Pancreas (tissue), 10 donors: ENCODE measurements at regions not wholly inside any gene's neighbourhood (a gene's known extent, or its start where the extent isn't known, plus 50 kb on each side); places are given as distances from the start of the nearest gene placed in this dataset.

Experiments used
- ATAC-seq, 4 donors: fragments of 200-7000 bp; cut with Tn5 transposase; one replicate each; pipeline versions ENCODE4 v1.8.0 to v1.9.1; 2020; ENCODE audit warnings: mild to moderate bottlenecking in 4 of 4, moderate library complexity in 4 of 4
- DNase-seq, 6 donors: peaks; one replicate each; pipeline ENCODE4 v3.0.0-alpha.2; 2020
- FAIRE-seq: peaks from 2 replicates; lab custom pipeline; 2012; peaks lifted over from hg19 to GRCh38; lab: Jason Lieb, UNC
- H3K27ac ChIP-seq, 4 donors: fragments of 200-600 bp; sonication (generic); 1 replicate in 3 of 4; 2 replicates in 1 of 4; pipeline versions ENCODE4 v1.5.0 to v1.8.0; 2020
- H3K27me3 ChIP-seq, 4 donors: fragments of 200-600 bp; one replicate each; pipeline ENCODE4 v1.8.0; 2021
- H3K36me3 ChIP-seq, 3 donors: fragments of 200-600 bp; sonication (generic) in 1 of 3; one replicate each; pipeline versions ENCODE4 v1.5.0 to v1.8.0; 2020 to 2021
- H3K4me1 ChIP-seq, 3 donors: fragments of 200-600 bp; one replicate each; pipeline ENCODE4 v1.8.0; 2021
- H3K4me3 ChIP-seq, 4 donors: fragments of 200-600 bp; sonication (generic) in 2 of 4; one replicate each; pipeline versions ENCODE4 v1.5.0 to v1.8.0; 2020 to 2021
- H3K9me3 ChIP-seq, 4 donors: fragments of 200-600 bp; one replicate each; pipeline ENCODE4 v1.8.0; 2021
- WGBS, 2 donors: extraction: QIAGEN DNeasy Blood & Tissue Kit; methylation state at CpG; one replicate each; pipeline ENCODE4 v1.1.7; 2013; 5-methylcytosine and 5-hydroxymethylcytosine counted together
- intact Hi-C, 3 donors: fragments of 100-400 bp; cut with DNase I; formaldehyde crosslinking; loops; one replicate each; pipeline versions ENCODE4 v1.11.1 to v1.14.2; 2022
- TF ChIP-seq, protein P1 (sequence below), 4 donors: fragments of 200-600 bp; sonication (generic) in 3 of 4; IDR thresholded peaks; one replicate each; pipeline versions ENCODE4 v1.5.0 to v1.8.0; 2021; ENCODE audit warnings: antibody characterized with exemption in 4 of 4
- donor health status: healthy with polysubstance abuse.
- donor health status: DM: no; HTN: no; CAD: no; lungs with moderate emphysema.
- donor health status: DM: no; HTN: no; CAD: no.
- donor health status: control.
- donor health status: control.
- donor health status: Bipolar disorder and iron deficiency.
- donor health status: DM: yes; HTN: yes; CAD: no.
- donor health status: DM: no; HTN: no; CAD: no.
- donor health status: DM: no; HTN: no; CAD: no.
- donor health status: DM: yes; HTN: yes; CAD: no.

GRCh38 chr6:106874481-106874880 lies 100.0 kb downstream of the CD24 start:
- intact Hi-C loops: no loop called here
- no peaks in the 10 kb centered on the region for H3K27me3 ChIP-seq
- H3K4me1 ChIP-seq: peaks cover 0 to 16% (median 5%) of the 10 kb centered on the region in 3 donors
- TF ChIP-seq, protein P1, sequence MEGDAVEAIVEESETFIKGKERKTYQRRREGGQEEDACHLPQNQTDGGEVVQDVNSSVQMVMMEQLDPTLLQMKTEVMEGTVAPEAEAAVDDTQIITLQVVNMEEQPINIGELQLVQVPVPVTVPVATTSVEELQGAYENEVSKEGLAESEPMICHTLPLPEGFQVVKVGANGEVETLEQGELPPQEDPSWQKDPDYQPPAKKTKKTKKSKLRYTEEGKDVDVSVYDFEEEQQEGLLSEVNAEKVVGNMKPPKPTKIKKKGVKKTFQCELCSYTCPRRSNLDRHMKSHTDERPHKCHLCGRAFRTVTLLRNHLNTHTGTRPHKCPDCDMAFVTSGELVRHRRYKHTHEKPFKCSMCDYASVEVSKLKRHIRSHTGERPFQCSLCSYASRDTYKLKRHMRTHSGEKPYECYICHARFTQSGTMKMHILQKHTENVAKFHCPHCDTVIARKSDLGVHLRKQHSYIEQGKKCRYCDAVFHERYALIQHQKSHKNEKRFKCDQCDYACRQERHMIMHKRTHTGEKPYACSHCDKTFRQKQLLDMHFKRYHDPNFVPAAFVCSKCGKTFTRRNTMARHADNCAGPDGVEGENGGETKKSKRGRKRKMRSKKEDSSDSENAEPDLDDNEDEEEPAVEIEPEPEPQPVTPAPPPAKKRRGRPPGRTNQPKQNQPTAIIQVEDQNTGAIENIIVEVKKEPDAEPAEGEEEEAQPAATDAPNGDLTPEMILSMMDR (IDR thresholded peaks at IDR 0.05): no peak
- H3K27ac ChIP-seq: no peak overlapping the region
- no peaks in the 10 kb centered on the region for H3K9me3 ChIP-seq
- DNase-seq (no peak), ATAC-seq (no peak), FAIRE-seq (no peak)
- no peaks in the 10 kb centered on the region for H3K36me3 ChIP-seq
- no peak overlapping the region for H3K4me3 ChIP-seq

DNA sequence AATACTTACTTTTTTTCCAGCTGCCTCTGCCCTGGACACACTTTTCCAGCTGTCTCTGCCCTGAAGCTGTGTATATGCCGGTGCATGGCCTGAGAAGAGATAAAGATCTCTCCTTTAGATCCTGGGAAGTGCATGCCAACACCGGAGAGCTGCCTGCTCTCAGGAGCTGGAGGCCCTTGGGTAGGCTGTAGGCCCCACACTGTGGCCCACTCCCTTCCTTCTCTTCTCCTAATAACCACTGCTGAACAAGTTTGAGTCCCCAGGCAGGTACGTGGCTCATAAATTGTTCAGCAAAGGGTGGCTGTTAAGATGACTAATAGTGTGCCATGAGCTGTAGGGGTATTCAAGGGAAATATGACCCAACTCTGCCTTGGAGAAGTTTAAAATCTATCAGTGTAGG lies 102.5 kb downstream of the CD24 start:
- DNase-seq (no peak), ATAC-seq (peak in 1 of 4 donors; percentile 16), FAIRE-seq (no peak)
- intact Hi-C loops: no loop called here
- Histone ChIP-seq H3K9me3 (no peaks in the 10 kb centered on the region), H3K4me3 (no peak overlapping the region), H3K27me3 (no peaks in the 10 kb centered on the region), H3K27ac (peak overlapping the region in 1 of 4 donors; percentile 51), H3K4me1 (peaks cover 0 to 16% (median 5%) of the 10 kb centered on the region in 3 donors), H3K36me3 (no peaks in the 10 kb centered on the region)
- 85 to 86% methylated on average over 3 of the region's 3 CpGs for WGBS, 2 donors
- TF ChIP-seq, protein P1 (IDR thresholded peaks at IDR 0.05): no peak

- DNase-seq: no peak
- Histone ChIP-seq H3K36me3 (no peaks in the 10 kb centered on the region), H3K27ac (peak overlapping the region in 2 of 4 donors; percentile 37 to 51), H3K27me3 (no peaks in the 10 kb centered on the region), H3K4me1 (peaks cover 0 to 16% (median 5%) of the 10 kb centered on the region in 3 donors), H3K4me3 (no peak overlapping the region), H3K9me3 (no peaks in the 10 kb centered on the region)
- TF ChIP-seq, protein P1 (IDR thresholded peaks at IDR 0.05): no peak
- intact Hi-C loops: no loop called here
- peak; percentile 62 to 78 (median 76) for ATAC-seq
- no peak for FAIRE-seq
- 12 to 23% methylated on average over 3 of the region's 3 CpGs for WGBS, 2 donors
These were observed 103.5 kb downstream of the CD24 start for GRCh38 chr6:106870824-106871717.

GRCh38 chr6:106870069-106870468 lies 104.5 kb downstream of the CD24 start:
- Histone ChIP-seq H3K27me3 (no peaks in the 10 kb centered on the region), H3K4me1 (peaks cover 0 to 16% (median 5%) of the 10 kb centered on the region in 3 donors), H3K9me3 (no peaks in the 10 kb centered on the region), H3K36me3 (no peaks in the 10 kb centered on the region), H3K27ac (peak overlapping the region in 1 of 4 donors; percentile 1), H3K4me3 (no peak overlapping the region)
- intact Hi-C loops: no loop called here
- peak in 3 of 4 donors; percentile 9 to 46 (median 33) for ATAC-seq
- no peak for DNase-seq
- 79 to 89% methylated on average over 1 of the region's 1 CpG for WGBS, 2 donors
- FAIRE-seq: no peak
- TF ChIP-seq, protein P1 (IDR thresholded peaks at IDR 0.05): no peak

DNA sequence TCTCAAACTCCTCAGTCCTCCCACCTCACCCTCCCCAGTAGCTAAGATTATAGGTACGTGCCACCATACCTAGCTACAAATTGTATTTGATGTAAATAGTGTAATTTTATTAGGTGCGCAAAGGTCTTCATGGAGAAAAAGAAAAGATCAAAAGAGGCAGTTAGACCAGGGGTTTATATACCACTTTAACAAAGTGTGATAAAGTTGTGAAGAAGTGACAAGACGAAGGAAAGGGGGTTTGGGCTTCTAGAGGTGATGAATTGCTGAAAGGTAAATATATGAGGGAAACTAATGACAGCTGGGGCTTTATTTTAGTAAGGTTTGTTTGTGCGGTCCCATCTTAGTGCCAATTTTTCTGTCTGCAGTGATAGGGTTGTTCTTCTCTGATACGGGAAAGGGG lies 105.3 kb downstream of the CD24 start:
- no peak overlapping the region for H3K4me3 ChIP-seq
- TF ChIP-seq, protein P1 (IDR thresholded peaks at IDR 0.05): no peak
- H3K27me3 ChIP-seq: no peaks in the 10 kb centered on the region
- H3K9me3 ChIP-seq: no peaks in the 10 kb centered on the region
- peaks cover 0 to 16% (median 5%) of the 10 kb centered on the region in 3 donors for H3K4me1 ChIP-seq
- FAIRE-seq: no peak
- no peak for ATAC-seq
- no peaks in the 10 kb centered on the region for H3K36me3 ChIP-seq
- no peak overlapping the region for H3K27ac ChIP-seq
- intact Hi-C loops: no loop called here
- no peak for DNase-seq
- WGBS, 2 donors: 96 to 97% methylated on average over 5 of the region's 5 CpGs
